ENCODE measurements at regions not wholly inside any gene's neighbourhood (a gene's known extent, or its start where the extent isn't known, plus 50 kb on each side); places are given as distances from the start of the nearest gene placed in this dataset.

- H3K27ac Mint-ChIP-seq = no peak overlapping the region
- Histone ChIP-seq H3K27me3 (ENCODE audit: control insufficient read depth, insufficient read depth, low read length) (no peaks in the 10 kb centered on the region), H3K9me3 (ENCODE audit: control insufficient read depth in 2 of 2, low read length in 2 of 2) (no peaks in the 10 kb centered on the region), H3K4me1 (ENCODE audit: control insufficient read depth, insufficient read depth, low read length, poor library complexity, severe bottlenecking) (no peaks in the 10 kb centered on the region), H3K27ac (ENCODE audit: insufficient read depth, low read length, poor library complexity, severe bottlenecking) (no peak overlapping the region), H3K36me3 (ENCODE audit: control insufficient read depth, insufficient read depth, low read length) (no peaks in the 10 kb centered on the region), H3K4me3 (ENCODE audit: low read depth, low read length) (no peak overlapping the region)
- H3K9me3 Mint-ChIP-seq = peaks cover 0 to 2% (median 0%) of the 10 kb centered on the region in 7 donors
- no peak for DNase-seq
- no peaks in the 10 kb centered on the region for H3K36me3 Mint-ChIP-seq
- no peak for ATAC-seq (ENCODE audit: low read depth in 2 of 2)
- no peak overlapping the region for H3K4me3 Mint-ChIP-seq
- peaks cover 0 to under 1% (median 0%) of the 10 kb centered on the region in 4 donors for H3K4me1 Mint-ChIP-seq
- no peaks in the 10 kb centered on the region for H3K27me3 Mint-ChIP-seq
Measured at GRCh38 chr13:92938486-92939020, 288.1 kb upstream of the GPC6 start.

GRCh38 chr13:92941167-92941566 lies 285.4 kb upstream of the GPC6 start:
- Mint-ChIP-seq H3K36me3 (no peaks in the 10 kb centered on the region), H3K27ac (no peak overlapping the region), H3K4me1 (no peaks in the 10 kb centered on the region), H3K27me3 (no peaks in the 10 kb centered on the region), H3K4me3 (no peak overlapping the region), H3K9me3 (peaks cover 0 to 2% (median 0%) of the 10 kb centered on the region in 7 donors)
- no peaks in the 10 kb centered on the region for H3K27me3 ChIP-seq (ENCODE audit: control insufficient read depth, insufficient read depth, low read length)
- no peaks in the 10 kb centered on the region for H3K36me3 ChIP-seq (ENCODE audit: control insufficient read depth, insufficient read depth, low read length)
- no peak overlapping the region for H3K4me3 ChIP-seq (ENCODE audit: low read depth, low read length)
- no peak overlapping the region for H3K27ac ChIP-seq (ENCODE audit: insufficient read depth, low read length, poor library complexity, severe bottlenecking)
- no peak for DNase-seq
- ATAC-seq (ENCODE audit: low read depth in 2 of 2) = no peak
- no peaks in the 10 kb centered on the region for H3K4me1 ChIP-seq (ENCODE audit: control insufficient read depth, insufficient read depth, low read length, poor library complexity, severe bottlenecking)
- H3K9me3 ChIP-seq (ENCODE audit: control insufficient read depth in 2 of 2, low read length in 2 of 2) = no peaks in the 10 kb centered on the region

GRCh38 chr13:92947770-92948434 lies 278.7 kb upstream of the GPC6 start:
- no peaks in the 10 kb centered on the region for H3K9me3 ChIP-seq (ENCODE audit: control insufficient read depth in 2 of 2, low read length in 2 of 2)
- H3K9me3 Mint-ChIP-seq = peaks cover 0 to 12% (median 4%) of the 10 kb centered on the region in 7 donors
- DNase-seq = no peak
- no peaks in the 10 kb centered on the region for H3K27me3 Mint-ChIP-seq
- H3K4me3 Mint-ChIP-seq = no peak overlapping the region
- H3K4me1 ChIP-seq (ENCODE audit: control insufficient read depth, insufficient read depth, low read length, poor library complexity, severe bottlenecking) = no peaks in the 10 kb centered on the region
- H3K4me1 Mint-ChIP-seq = no peaks in the 10 kb centered on the region
- no peak overlapping the region for H3K27ac ChIP-seq (ENCODE audit: insufficient read depth, low read length, poor library complexity, severe bottlenecking)
- no peaks in the 10 kb centered on the region for H3K36me3 ChIP-seq (ENCODE audit: control insufficient read depth, insufficient read depth, low read length)
- H3K27me3 ChIP-seq (ENCODE audit: control insufficient read depth, insufficient read depth, low read length) = no peaks in the 10 kb centered on the region
- no peaks in the 10 kb centered on the region for H3K36me3 Mint-ChIP-seq
- ATAC-seq (ENCODE audit: low read depth in 2 of 2) = no peak
- no peak overlapping the region for H3K27ac Mint-ChIP-seq
- no peak overlapping the region for H3K4me3 ChIP-seq (ENCODE audit: low read depth, low read length)

GRCh38 chr13:92950771-92951170 lies 275.8 kb upstream of the GPC6 start:
- no peaks in the 10 kb centered on the region for H3K27me3 Mint-ChIP-seq
- Histone ChIP-seq H3K36me3 (ENCODE audit: control insufficient read depth, insufficient read depth, low read length) (no peaks in the 10 kb centered on the region), H3K27me3 (ENCODE audit: control insufficient read depth, insufficient read depth, low read length) (no peaks in the 10 kb centered on the region), H3K4me3 (ENCODE audit: low read depth, low read length) (no peak overlapping the region), H3K9me3 (ENCODE audit: control insufficient read depth in 2 of 2, low read length in 2 of 2) (no peaks in the 10 kb centered on the region), H3K27ac (ENCODE audit: insufficient read depth, low read length, poor library complexity, severe bottlenecking) (no peak overlapping the region), H3K4me1 (ENCODE audit: control insufficient read depth, insufficient read depth, low read length, poor library complexity, severe bottlenecking) (no peaks in the 10 kb centered on the region)
- no peak for DNase-seq
- no peaks in the 10 kb centered on the region for H3K4me1 Mint-ChIP-seq
- no peak for ATAC-seq (ENCODE audit: low read depth in 2 of 2)
- H3K36me3 Mint-ChIP-seq = no peaks in the 10 kb centered on the region
- peaks cover 0 to 12% (median 4%) of the 10 kb centered on the region in 7 donors for H3K9me3 Mint-ChIP-seq
- no peak overlapping the region for H3K27ac Mint-ChIP-seq
- no peak overlapping the region for H3K4me3 Mint-ChIP-seq

GRCh38 chr13:92951273-92951890 lies 275.2 kb upstream of the GPC6 start:
- no peak overlapping the region for H3K27ac ChIP-seq (ENCODE audit: insufficient read depth, low read length, poor library complexity, severe bottlenecking)
- no peaks in the 10 kb centered on the region for H3K27me3 Mint-ChIP-seq
- H3K4me1 ChIP-seq (ENCODE audit: control insufficient read depth, insufficient read depth, low read length, poor library complexity, severe bottlenecking) = no peaks in the 10 kb centered on the region
- H3K36me3 ChIP-seq (ENCODE audit: control insufficient read depth, insufficient read depth, low read length) = no peaks in the 10 kb centered on the region
- no peak overlapping the region for H3K27ac Mint-ChIP-seq
- H3K9me3 Mint-ChIP-seq = peaks cover 0 to 13% (median 4%) of the 10 kb centered on the region in 7 donors
- H3K4me1 Mint-ChIP-seq = no peaks in the 10 kb centered on the region
- no peaks in the 10 kb centered on the region for H3K36me3 Mint-ChIP-seq
- no peaks in the 10 kb centered on the region for H3K27me3 ChIP-seq (ENCODE audit: control insufficient read depth, insufficient read depth, low read length)
- H3K9me3 ChIP-seq (ENCODE audit: control insufficient read depth in 2 of 2, low read length in 2 of 2) = no peaks in the 10 kb centered on the region
- DNase-seq = no peak
- no peak overlapping the region for H3K4me3 ChIP-seq (ENCODE audit: low read depth, low read length)
- no peak for ATAC-seq (ENCODE audit: low read depth in 2 of 2)
- H3K4me3 Mint-ChIP-seq = no peak overlapping the region

- H3K4me3 Mint-ChIP-seq = no peak overlapping the region
- DNase-seq = no peak
- H3K27me3 Mint-ChIP-seq = no peaks in the 10 kb centered on the region
Measured at GRCh38 chr13:92952161-92952560, 274.4 kb upstream of the GPC6 start.

GRCh38 chr13:92954746-92955145 lies 271.9 kb upstream of the GPC6 start:
- Mint-ChIP-seq H3K4me3 (no peak overlapping the region), H3K9me3 (peaks cover 0 to 30% (median 7%) of the 10 kb centered on the region in 7 donors), H3K27me3 (no peaks in the 10 kb centered on the region), H3K4me1 (no peaks in the 10 kb centered on the region), H3K27ac (no peak overlapping the region), H3K36me3 (no peaks in the 10 kb centered on the region)
- Histone ChIP-seq H3K9me3 (ENCODE audit: control insufficient read depth in 2 of 2, low read length in 2 of 2) (peaks cover 0 to 2% of the 10 kb centered on the region in 2 experiments), H3K4me1 (ENCODE audit: control insufficient read depth, insufficient read depth, low read length, poor library complexity, severe bottlenecking) (no peaks in the 10 kb centered on the region), H3K27ac (ENCODE audit: insufficient read depth, low read length, poor library complexity, severe bottlenecking) (no peak overlapping the region), H3K27me3 (ENCODE audit: control insufficient read depth, insufficient read depth, low read length) (no peaks in the 10 kb centered on the region), H3K4me3 (ENCODE audit: low read depth, low read length) (no peak overlapping the region), H3K36me3 (ENCODE audit: control insufficient read depth, insufficient read depth, low read length) (no peaks in the 10 kb centered on the region)
- DNase-seq (no peak), ATAC-seq (ENCODE audit: low read depth in 2 of 2) (no peak)

More at GRCh38 chr13:92952161-92952560, 274.4 kb upstream of the GPC6 start:
- H3K36me3 Mint-ChIP-seq = no peaks in the 10 kb centered on the region
- H3K27ac ChIP-seq (ENCODE audit: insufficient read depth, low read length, poor library complexity, severe bottlenecking) = no peak overlapping the region
- H3K4me3 ChIP-seq (ENCODE audit: low read depth, low read length) = no peak overlapping the region
- no peaks in the 10 kb centered on the region for H3K9me3 ChIP-seq (ENCODE audit: control insufficient read depth in 2 of 2, low read length in 2 of 2)
- no peaks in the 10 kb centered on the region for H3K4me1 Mint-ChIP-seq
- H3K9me3 Mint-ChIP-seq = peaks cover 0 to 19% (median 3%) of the 10 kb centered on the region in 7 donors
- no peaks in the 10 kb centered on the region for H3K36me3 ChIP-seq (ENCODE audit: control insufficient read depth, insufficient read depth, low read length)
- no peak for ATAC-seq (ENCODE audit: low read depth in 2 of 2)
- no peaks in the 10 kb centered on the region for H3K4me1 ChIP-seq (ENCODE audit: control insufficient read depth, insufficient read depth, low read length, poor library complexity, severe bottlenecking)
- no peaks in the 10 kb centered on the region for H3K27me3 ChIP-seq (ENCODE audit: control insufficient read depth, insufficient read depth, low read length)
- H3K27ac Mint-ChIP-seq = no peak overlapping the region

- Histone ChIP-seq H3K4me3 (ENCODE audit: low read depth, low read length) (no peak overlapping the region), H3K9me3 (ENCODE audit: control insufficient read depth in 2 of 2, low read length in 2 of 2) (peaks cover 2 to 7% of the 10 kb centered on the region in 2 experiments), H3K4me1 (ENCODE audit: control insufficient read depth, insufficient read depth, low read length, poor library complexity, severe bottlenecking) (no peaks in the 10 kb centered on the region), H3K27ac (ENCODE audit: insufficient read depth, low read length, poor library complexity, severe bottlenecking) (no peak overlapping the region), H3K36me3 (ENCODE audit: control insufficient read depth, insufficient read depth, low read length) (no peaks in the 10 kb centered on the region), H3K27me3 (ENCODE audit: control insufficient read depth, insufficient read depth, low read length) (no peaks in the 10 kb centered on the region)
- no peak for DNase-seq
- Mint-ChIP-seq H3K4me3 (no peak overlapping the region), H3K27me3 (no peaks in the 10 kb centered on the region), H3K9me3 (peaks cover 2 to 24% (median 12%) of the 10 kb centered on the region in 7 donors), H3K4me1 (no peaks in the 10 kb centered on the region), H3K36me3 (no peaks in the 10 kb centered on the region), H3K27ac (no peak overlapping the region)
- no peak for ATAC-seq (ENCODE audit: low read depth in 2 of 2)
Measured at GRCh38 chr13:92959790-92960189, 266.8 kb upstream of the GPC6 start.

Data from CD4-positive, CD25-positive, alpha-beta regulatory T cell (primary cell).